ENCODE measurements at regions not wholly inside any gene's neighbourhood (a gene's known extent, or its start where the extent isn't known, plus 50 kb on each side); places are given as distances from the start of the nearest gene placed in this dataset.

DNA sequence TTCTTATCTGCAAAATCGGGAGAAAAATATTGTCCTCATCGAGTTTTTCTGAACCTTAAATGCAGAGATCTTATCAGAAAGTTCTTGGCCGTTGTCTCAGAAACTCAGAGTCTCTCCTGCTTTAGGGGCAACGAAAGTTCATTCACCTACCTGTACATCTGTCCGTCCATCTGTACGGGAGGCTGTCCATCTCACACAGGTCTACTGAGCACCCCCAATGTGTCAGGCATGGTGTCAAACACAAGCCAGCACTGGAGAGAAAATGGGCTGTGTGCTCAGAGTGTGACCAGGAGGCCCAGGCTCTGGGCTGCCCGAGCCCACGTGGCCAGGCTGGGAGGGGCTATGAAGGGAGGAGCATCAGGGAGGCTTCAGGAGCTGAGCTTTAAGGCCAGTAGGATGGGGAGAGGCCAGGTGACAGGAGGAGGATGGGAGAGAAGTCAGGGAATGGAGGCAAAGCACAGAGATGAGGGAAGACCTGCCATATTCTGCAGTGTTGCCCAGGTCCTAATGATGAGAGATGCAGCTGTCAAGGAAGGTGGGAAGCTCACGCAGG is 62.4 kb upstream of the MYEOV start:
- no peak overlapping the region for H3K4me2 ChIP-seq
- no TSS peak for BruUV-seq (replicated peaks)
- intact Hi-C loops (cut with micrococcal nuclease; ENCODE audit: unreplicated experiment), result no loop called here
- POLR2A ChIA-PET (ENCODE audit: unreplicated experiment), result interaction anchor here (0.6 kb wide), 1 partner anchor 100 kb away, joined by 4 read pairs; no protein-coding TSS in a partner anchor
- TF ChIP-seq CTCF (conservative IDR thresholded peaks at IDR 0.05), result no peak
- TF ChIP-seq EZH2 (IDR thresholded peaks at IDR 0.05; ENCODE audit: low read depth), result no peak
- no peaks in the 10 kb centered on the region for H3K9me2 ChIP-seq (ENCODE audit: insufficient read depth)
- CTCF ChIA-PET, result interaction anchor here (0.6 kb wide), 1 partner anchor 342 kb away, joined by 16 read pairs; no protein-coding TSS in a partner anchor
- no peaks in the 10 kb centered on the region for H4K20me1 ChIP-seq (ENCODE audit: insufficient read depth)
- no peak overlapping the region for H2AFZ ChIP-seq
- no peak overlapping the region for H3K4me3 ChIP-seq
- no peaks in the 10 kb centered on the region for H3K4me1 ChIP-seq (replicated peaks; ENCODE audit: insufficient read depth)
- H3K36me3 ChIP-seq (ENCODE audit: low read depth), result no peaks in the 10 kb centered on the region
- H3K27ac ChIP-seq, result no peak overlapping the region
- H3K79me2 ChIP-seq (ENCODE audit: low read depth), result no peaks in the 10 kb centered on the region
- H3F3A ChIP-seq (ENCODE audit: insufficient read depth, low read depth), result no peaks in the 10 kb centered on the region
- no peaks in the 10 kb centered on the region for H3K27me3 ChIP-seq (ENCODE audit: insufficient read depth, low read depth)
- DNase-seq, result no peak
- H3K9me3 ChIP-seq (ENCODE audit: insufficient read depth, low read depth), result no peaks in the 10 kb centered on the region

DNA sequence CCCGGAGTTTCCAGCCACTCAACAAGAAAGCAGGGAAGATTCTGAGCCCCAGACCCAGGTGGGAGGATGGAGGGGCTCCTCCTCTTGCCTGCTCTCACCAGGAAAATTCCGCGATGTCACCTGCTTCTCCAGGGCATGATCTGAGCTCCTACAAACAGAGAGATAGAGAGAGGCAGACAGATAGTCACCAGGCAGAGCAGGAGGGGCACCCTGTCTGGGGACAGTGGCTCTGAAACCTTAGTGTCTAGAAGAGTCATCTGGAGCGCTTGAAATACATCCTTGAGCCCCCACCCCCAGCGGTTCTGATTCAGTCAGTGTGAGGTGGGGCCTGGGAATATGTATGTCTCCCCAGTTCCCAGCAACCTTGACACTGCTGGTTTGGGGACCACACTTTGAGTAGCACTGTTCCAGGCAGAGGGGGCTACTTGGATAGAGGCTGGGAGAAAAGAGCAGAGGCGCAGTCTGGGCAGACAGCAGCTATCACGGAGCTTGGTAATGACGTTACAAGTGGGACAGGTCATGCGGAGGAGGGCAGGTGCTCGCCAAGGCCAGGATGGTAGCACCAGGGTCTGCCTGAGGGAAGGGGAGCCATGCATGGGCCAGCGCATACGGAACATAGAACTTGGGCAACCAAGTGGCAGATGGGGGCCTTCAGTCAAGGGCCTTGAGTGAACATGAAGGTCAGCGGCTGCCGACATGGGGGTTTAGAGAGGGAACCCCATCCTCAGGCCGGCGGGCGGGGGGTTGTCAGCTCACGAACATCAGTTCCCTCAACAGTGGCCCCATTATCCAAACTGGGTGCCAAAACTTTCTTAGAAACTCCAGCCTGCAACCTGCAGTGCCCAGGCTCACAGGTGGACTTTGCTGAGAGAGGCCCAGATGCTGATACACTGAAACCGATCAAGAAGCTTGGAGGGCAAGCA is 60.9 kb upstream of the MYEOV start:
- Histone ChIP-seq H3K9me3 (ENCODE audit: insufficient read depth, low read depth) (no peaks in the 10 kb centered on the region), H3F3A (ENCODE audit: insufficient read depth, low read depth) (no peaks in the 10 kb centered on the region), H2AFZ (no peak overlapping the region), H3K36me3 (ENCODE audit: low read depth) (no peaks in the 10 kb centered on the region), H4K20me1 (ENCODE audit: insufficient read depth) (no peaks in the 10 kb centered on the region), H3K79me2 (ENCODE audit: low read depth) (no peaks in the 10 kb centered on the region), H3K4me2 (no peak overlapping the region), H3K27me3 (ENCODE audit: insufficient read depth, low read depth) (no peaks in the 10 kb centered on the region), H3K9me2 (ENCODE audit: insufficient read depth) (no peaks in the 10 kb centered on the region), H3K4me3 (no peak overlapping the region), H3K4me1 (replicated peaks; ENCODE audit: insufficient read depth) (no peaks in the 10 kb centered on the region), H3K27ac (no peak overlapping the region)
- TF ChIP-seq EZH2 (IDR thresholded peaks at IDR 0.05; ENCODE audit: low read depth) (no peak), CTCF (conservative IDR thresholded peaks at IDR 0.05) (no peak)
- ChIA-PET POLR2A (ENCODE audit: unreplicated experiment) (no interaction called here), CTCF (no interaction called here)
- DNase-seq, result no peak
- no TSS peak for BruUV-seq (replicated peaks)
- intact Hi-C loops (cut with micrococcal nuclease; ENCODE audit: unreplicated experiment), result no loop called here

- ChIA-PET CTCF (no interaction called here), POLR2A (ENCODE audit: unreplicated experiment) (no interaction called here)
- H2AFZ ChIP-seq, result no peak overlapping the region
- H3K27ac ChIP-seq, result no peak overlapping the region
- H3K36me3 ChIP-seq (ENCODE audit: low read depth), result no peaks in the 10 kb centered on the region
- no peaks in the 10 kb centered on the region for H3K4me1 ChIP-seq (replicated peaks; ENCODE audit: insufficient read depth)
- H3K4me3 ChIP-seq, result no peak overlapping the region
- H3K27me3 ChIP-seq (ENCODE audit: insufficient read depth, low read depth), result no peaks in the 10 kb centered on the region
- no peaks in the 10 kb centered on the region for H3K9me2 ChIP-seq (ENCODE audit: insufficient read depth)
- DNase-seq, result no peak
- no peaks in the 10 kb centered on the region for H4K20me1 ChIP-seq (ENCODE audit: insufficient read depth)
- no peaks in the 10 kb centered on the region for H3K9me3 ChIP-seq (ENCODE audit: insufficient read depth, low read depth)
- no peaks in the 10 kb centered on the region for H3F3A ChIP-seq (ENCODE audit: insufficient read depth, low read depth)
- intact Hi-C loops (cut with micrococcal nuclease; ENCODE audit: unreplicated experiment), result no loop called here
- BruUV-seq (replicated peaks), result no TSS peak
- H3K4me2 ChIP-seq, result no peak overlapping the region
- H3K79me2 ChIP-seq (ENCODE audit: low read depth), result no peaks in the 10 kb centered on the region
- TF ChIP-seq CTCF (conservative IDR thresholded peaks at IDR 0.05) (no peak), EZH2 (IDR thresholded peaks at IDR 0.05; ENCODE audit: low read depth) (no peak)
These were observed 60.0 kb upstream of the MYEOV start for GRCh38 chr11:69233744-69234570.
